ENCODE measurements at regions not wholly inside any gene's neighbourhood (a gene's known extent, or its start where the extent isn't known, plus 50 kb on each side); places are given as distances from the start of the nearest gene placed in this dataset.

DNA sequence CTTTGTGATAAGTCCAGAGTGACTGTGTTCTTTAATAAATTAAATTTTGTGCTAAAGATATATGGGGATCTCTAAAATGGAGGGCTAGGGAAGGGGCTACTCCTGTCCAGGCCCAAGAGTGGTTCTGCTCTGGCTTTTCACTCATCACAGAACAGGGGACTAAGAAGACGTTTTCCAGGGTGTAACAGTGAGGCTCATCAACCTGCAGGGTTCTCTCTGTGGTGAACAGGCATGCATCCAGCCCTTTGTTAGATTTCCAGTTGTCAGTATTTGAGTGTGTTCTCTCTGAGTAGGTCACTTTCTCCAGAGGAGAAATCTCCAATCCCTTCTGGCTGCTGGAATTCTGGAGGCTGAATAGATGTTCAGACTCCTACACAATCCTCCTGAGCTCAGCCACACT is 408.9 kb downstream of the PLCL1 start (continued):
- no peak for TF ChIP-seq SIN3A (IDR thresholded peaks at IDR 0.05; ENCODE audit: borderline replicate concordance, low read depth, low read length)
- TF ChIP-seq FOXM1 (IDR thresholded peaks at IDR 0.05; ENCODE audit: low read depth), result no peak
- no peak for TF ChIP-seq FOSL2 (IDR thresholded peaks at IDR 0.05; ENCODE audit: borderline replicate concordance, low read depth)

DNA sequence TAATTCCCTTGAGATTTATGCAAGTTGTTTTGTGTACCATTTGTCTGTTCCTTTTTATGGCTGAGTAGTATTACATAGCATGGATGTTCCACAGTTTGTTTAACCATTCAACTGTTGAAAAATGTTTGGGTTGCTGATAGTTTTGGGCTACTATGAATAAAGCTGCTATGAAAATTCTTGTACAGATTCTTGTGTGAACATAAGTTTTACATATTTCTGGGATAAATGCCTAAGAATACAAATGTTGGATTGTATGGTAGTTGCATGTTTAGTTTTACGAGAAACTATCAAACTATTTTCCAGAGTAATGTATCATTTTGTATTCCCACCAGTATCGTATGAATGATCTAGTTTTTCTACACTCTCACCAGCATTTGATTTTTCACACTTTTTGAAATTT is 407.3 kb downstream of the PLCL1 start:
- CTCF ChIA-PET, result no interaction called here

DNA sequence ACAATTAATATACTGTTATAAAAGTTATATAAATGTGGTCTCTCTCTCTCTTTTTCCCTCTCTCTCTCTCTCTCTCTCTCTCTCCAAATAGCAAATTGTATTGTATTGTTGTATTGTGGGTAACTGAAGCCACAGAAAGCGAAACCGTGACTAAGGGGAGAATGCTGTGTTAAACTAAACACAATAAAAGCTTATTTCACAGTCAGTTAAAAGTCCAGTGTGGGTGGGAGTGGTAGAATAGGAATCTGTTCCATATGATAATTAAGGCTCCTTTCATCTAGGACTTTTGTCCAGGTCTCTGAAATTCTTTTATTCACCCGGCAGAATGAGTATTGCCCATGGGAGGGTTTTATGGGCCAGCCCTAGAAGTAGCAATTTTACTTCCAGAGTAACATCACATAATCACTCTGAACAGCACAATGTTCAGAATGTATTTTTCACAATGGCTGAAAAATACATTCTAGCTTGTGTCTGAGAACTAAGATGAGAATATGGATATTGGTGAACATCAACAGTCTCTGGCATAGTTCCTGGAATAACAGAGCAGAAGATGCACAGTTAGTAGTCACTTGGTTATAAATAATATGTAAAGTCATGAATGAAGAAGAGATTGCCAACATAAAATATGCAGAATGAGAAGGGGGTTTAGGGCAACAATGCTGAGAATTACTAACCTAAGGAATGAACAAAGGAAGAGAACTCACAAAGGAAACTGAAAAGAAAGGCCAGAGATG is 399.1 kb downstream of the PLCL1 start:
- no peaks in the 10 kb centered on the region for H3K9me3 ChIP-seq
- H3K4me1 ChIP-seq (ENCODE audit: control insufficient read depth in 1 of 2, insufficient read depth in 2 of 2, low read depth in 1 of 2, low read length in 1 of 2), result no peaks in the 10 kb centered on the region
- no peak overlapping the region for H3K27ac ChIP-seq (ENCODE audit: low read depth in 2 of 2, low read length in 1 of 2)
- no peak overlapping the region for H3K4me2 ChIP-seq
- 74% methylated on average over 3 of the region's 3 CpGs for WGBS (ENCODE audit: low lambda C conversion rate)
- no peak overlapping the region for H2AFZ ChIP-seq (ENCODE audit: low read depth)
- no peaks in the 10 kb centered on the region for H3K36me3 ChIP-seq (replicated peaks in 1 of 2; ENCODE audit: control insufficient read depth in 1 of 2, insufficient read depth in 2 of 2, low read length in 1 of 2)
- ChIA-PET CTCF (no interaction called here), POLR2A (no interaction called here)
- no peaks in the 10 kb centered on the region for H3K79me2 ChIP-seq (ENCODE audit: insufficient read depth)
- no peaks in the 10 kb centered on the region for H3K27me3 ChIP-seq (ENCODE audit: insufficient read depth)
- no peak for DNase-seq
- no peaks in the 10 kb centered on the region for H3K9me2 ChIP-seq
- no peaks in the 10 kb centered on the region for H4K20me1 ChIP-seq (ENCODE audit: insufficient read depth)
- no peak overlapping the region for H3K4me3 ChIP-seq (ENCODE audit: low read depth in 2 of 2, low read length in 1 of 2)
- H3K9ac ChIP-seq, result no peak overlapping the region
- H3F3A ChIP-seq (replicated peaks; ENCODE audit: insufficient read depth), result no peaks in the 10 kb centered on the region
- no peak for TF ChIP-seq JUND (IDR thresholded peaks at IDR 0.05)
- TF ChIP-seq FOSL2 (IDR thresholded peaks at IDR 0.05; ENCODE audit: borderline replicate concordance, low read depth), result no peak
- TF ChIP-seq MEF2A (IDR thresholded peaks at IDR 0.05; ENCODE audit: borderline replicate concordance, low read depth), result no peak
- TF ChIP-seq, protein P1, sequence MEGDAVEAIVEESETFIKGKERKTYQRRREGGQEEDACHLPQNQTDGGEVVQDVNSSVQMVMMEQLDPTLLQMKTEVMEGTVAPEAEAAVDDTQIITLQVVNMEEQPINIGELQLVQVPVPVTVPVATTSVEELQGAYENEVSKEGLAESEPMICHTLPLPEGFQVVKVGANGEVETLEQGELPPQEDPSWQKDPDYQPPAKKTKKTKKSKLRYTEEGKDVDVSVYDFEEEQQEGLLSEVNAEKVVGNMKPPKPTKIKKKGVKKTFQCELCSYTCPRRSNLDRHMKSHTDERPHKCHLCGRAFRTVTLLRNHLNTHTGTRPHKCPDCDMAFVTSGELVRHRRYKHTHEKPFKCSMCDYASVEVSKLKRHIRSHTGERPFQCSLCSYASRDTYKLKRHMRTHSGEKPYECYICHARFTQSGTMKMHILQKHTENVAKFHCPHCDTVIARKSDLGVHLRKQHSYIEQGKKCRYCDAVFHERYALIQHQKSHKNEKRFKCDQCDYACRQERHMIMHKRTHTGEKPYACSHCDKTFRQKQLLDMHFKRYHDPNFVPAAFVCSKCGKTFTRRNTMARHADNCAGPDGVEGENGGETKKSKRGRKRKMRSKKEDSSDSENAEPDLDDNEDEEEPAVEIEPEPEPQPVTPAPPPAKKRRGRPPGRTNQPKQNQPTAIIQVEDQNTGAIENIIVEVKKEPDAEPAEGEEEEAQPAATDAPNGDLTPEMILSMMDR (IDR thresholded peaks at IDR 0.05), result no peak
- TF ChIP-seq, protein P2, sequence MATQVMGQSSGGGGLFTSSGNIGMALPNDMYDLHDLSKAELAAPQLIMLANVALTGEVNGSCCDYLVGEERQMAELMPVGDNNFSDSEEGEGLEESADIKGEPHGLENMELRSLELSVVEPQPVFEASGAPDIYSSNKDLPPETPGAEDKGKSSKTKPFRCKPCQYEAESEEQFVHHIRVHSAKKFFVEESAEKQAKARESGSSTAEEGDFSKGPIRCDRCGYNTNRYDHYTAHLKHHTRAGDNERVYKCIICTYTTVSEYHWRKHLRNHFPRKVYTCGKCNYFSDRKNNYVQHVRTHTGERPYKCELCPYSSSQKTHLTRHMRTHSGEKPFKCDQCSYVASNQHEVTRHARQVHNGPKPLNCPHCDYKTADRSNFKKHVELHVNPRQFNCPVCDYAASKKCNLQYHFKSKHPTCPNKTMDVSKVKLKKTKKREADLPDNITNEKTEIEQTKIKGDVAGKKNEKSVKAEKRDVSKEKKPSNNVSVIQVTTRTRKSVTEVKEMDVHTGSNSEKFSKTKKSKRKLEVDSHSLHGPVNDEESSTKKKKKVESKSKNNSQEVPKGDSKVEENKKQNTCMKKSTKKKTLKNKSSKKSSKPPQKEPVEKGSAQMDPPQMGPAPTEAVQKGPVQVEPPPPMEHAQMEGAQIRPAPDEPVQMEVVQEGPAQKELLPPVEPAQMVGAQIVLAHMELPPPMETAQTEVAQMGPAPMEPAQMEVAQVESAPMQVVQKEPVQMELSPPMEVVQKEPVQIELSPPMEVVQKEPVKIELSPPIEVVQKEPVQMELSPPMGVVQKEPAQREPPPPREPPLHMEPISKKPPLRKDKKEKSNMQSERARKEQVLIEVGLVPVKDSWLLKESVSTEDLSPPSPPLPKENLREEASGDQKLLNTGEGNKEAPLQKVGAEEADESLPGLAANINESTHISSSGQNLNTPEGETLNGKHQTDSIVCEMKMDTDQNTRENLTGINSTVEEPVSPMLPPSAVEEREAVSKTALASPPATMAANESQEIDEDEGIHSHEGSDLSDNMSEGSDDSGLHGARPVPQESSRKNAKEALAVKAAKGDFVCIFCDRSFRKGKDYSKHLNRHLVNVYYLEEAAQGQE (IDR thresholded peaks at IDR 0.05; ENCODE audit: low read depth, low read length), result no peak
- TF ChIP-seq, protein P3, sequence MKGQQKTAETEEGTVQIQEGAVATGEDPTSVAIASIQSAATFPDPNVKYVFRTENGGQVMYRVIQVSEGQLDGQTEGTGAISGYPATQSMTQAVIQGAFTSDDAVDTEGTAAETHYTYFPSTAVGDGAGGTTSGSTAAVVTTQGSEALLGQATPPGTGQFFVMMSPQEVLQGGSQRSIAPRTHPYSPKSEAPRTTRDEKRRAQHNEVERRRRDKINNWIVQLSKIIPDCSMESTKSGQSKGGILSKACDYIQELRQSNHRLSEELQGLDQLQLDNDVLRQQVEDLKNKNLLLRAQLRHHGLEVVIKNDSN (IDR thresholded peaks at IDR 0.05; ENCODE audit: borderline replicate concordance, low read depth), result no peak
- no peak for TF ChIP-seq FOXM1 (IDR thresholded peaks at IDR 0.05; ENCODE audit: low read depth)
- TF ChIP-seq NFIC (IDR thresholded peaks at IDR 0.05; ENCODE audit: borderline replicate concordance), result no peak
- TF ChIP-seq TCF12 (IDR thresholded peaks at IDR 0.05), result no peak
- no peak for TF ChIP-seq SMC3 (IDR thresholded peaks at IDR 0.05; ENCODE audit: low read depth, low read length)
- no peak for TF ChIP-seq RCOR1 (IDR thresholded peaks at IDR 0.05; ENCODE audit: low read length)
- TF ChIP-seq POLR2AphosphoS5 (IDR thresholded peaks at IDR 0.05; ENCODE audit: low read depth, low read length), result no peak
- TF ChIP-seq, protein P4, sequence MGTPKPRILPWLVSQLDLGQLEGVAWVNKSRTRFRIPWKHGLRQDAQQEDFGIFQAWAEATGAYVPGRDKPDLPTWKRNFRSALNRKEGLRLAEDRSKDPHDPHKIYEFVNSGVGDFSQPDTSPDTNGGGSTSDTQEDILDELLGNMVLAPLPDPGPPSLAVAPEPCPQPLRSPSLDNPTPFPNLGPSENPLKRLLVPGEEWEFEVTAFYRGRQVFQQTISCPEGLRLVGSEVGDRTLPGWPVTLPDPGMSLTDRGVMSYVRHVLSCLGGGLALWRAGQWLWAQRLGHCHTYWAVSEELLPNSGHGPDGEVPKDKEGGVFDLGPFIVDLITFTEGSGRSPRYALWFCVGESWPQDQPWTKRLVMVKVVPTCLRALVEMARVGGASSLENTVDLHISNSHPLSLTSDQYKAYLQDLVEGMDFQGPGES (IDR thresholded peaks at IDR 0.05; ENCODE audit: low read depth, low read length), result no peak
- no peak for TF ChIP-seq RAD21 (IDR thresholded peaks at IDR 0.05; ENCODE audit: low read length)
- no peak for TF ChIP-seq RFX5 (IDR thresholded peaks at IDR 0.05; ENCODE audit: low read length)
- no peak for TF ChIP-seq TAF1 (IDR thresholded peaks at IDR 0.05; ENCODE audit: borderline replicate concordance, low read depth, low read length)
- no peak for TF ChIP-seq NRF1 (IDR thresholded peaks at IDR 0.05; ENCODE audit: low read depth, low read length)
- no peak for TF ChIP-seq GATA2 (CRISPR knock-in tag; IDR thresholded peaks at IDR 0.05)

More for the DNA sequence above, 407.3 kb downstream of the PLCL1 start:
- POLR2A ChIA-PET, result no interaction called here
- no peak overlapping the region for H3K4me3 ChIP-seq (ENCODE audit: low read depth in 2 of 2, low read length in 1 of 2)
- H3K36me3 ChIP-seq (replicated peaks in 1 of 2; ENCODE audit: control insufficient read depth in 1 of 2, insufficient read depth in 2 of 2, low read length in 1 of 2), result no peaks in the 10 kb centered on the region
- no peaks in the 10 kb centered on the region for H3K79me2 ChIP-seq (ENCODE audit: insufficient read depth)
- H3K9ac ChIP-seq, result no peak overlapping the region
- H3K4me2 ChIP-seq, result no peak overlapping the region
- no peaks in the 10 kb centered on the region for H3K9me3 ChIP-seq
- no peaks in the 10 kb centered on the region for H3F3A ChIP-seq (replicated peaks; ENCODE audit: insufficient read depth)
- no peaks in the 10 kb centered on the region for H3K9me2 ChIP-seq
- DNase-seq, result no peak
- H2AFZ ChIP-seq (ENCODE audit: low read depth), result no peak overlapping the region
- H3K27ac ChIP-seq (ENCODE audit: low read depth in 2 of 2, low read length in 1 of 2), result no peak overlapping the region
- WGBS (ENCODE audit: low lambda C conversion rate), result 55% methylated on average over 2 of the region's 2 CpGs
- no peak for TF ChIP-seq MXI1 (IDR thresholded peaks at IDR 0.05; ENCODE audit: low read depth, low read length)
- no peaks in the 10 kb centered on the region; a peak in 2 of 4 replicates for H3K4me1 ChIP-seq (ENCODE audit: control insufficient read depth in 1 of 2, insufficient read depth in 2 of 2, low read depth in 1 of 2, low read length in 1 of 2)
- 0 out of 2 replicates have a peak, but pooled peaks cover 5% of the 10 kb centered on the region for H4K20me1 ChIP-seq (ENCODE audit: insufficient read depth)
- no peaks in the 10 kb centered on the region for H3K27me3 ChIP-seq (ENCODE audit: insufficient read depth)
